ENCODE measurements at regions not wholly inside any gene's neighbourhood (a gene's known extent, or its start where the extent isn't known, plus 50 kb on each side); places are given as distances from the start of the nearest gene placed in this dataset.

DNA sequence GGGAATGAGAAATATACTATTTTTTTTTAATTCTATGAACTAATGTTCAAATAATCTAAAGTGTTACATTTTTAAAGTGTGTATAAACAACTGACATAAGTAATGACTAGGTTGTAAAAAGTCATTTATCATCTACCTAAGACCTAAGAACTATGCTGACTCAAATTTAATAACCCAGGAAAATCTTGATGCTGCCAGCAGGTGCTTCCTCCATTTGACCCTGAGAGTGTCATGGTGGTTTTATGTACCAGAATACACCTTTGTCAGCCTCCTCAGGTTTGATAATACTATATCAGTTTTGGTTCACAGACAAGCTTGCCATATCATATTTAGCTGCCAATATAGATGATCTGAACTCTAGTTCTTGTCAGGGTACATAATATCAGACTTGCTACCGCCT lies 1151.2 kb downstream of the PCDH17 start:
- Mint-ChIP-seq H3K4me3 (no peak overlapping the region), H3K9me3 (peaks cover 14 to 15% of the 10 kb centered on the region in 2 experiments), H3K36me3 (ENCODE audit: insufficient read depth in 1 of 3, low read depth in 3 of 3) (peaks cover 0 to 24% (median 5%) of the 10 kb centered on the region in 3 experiments; a peak in 5 of 7 replicates), H3K27ac (no peak overlapping the region), H3K4me1 (peaks cover 7 to 9% of the 10 kb centered on the region in 2 experiments; a peak in 3 of 4 replicates), H3K27me3 (ENCODE audit: low read depth) (no peaks in the 10 kb centered on the region)
- Histone ChIP-seq H3K4me2 (ENCODE audit: insufficient read depth, insufficient read length, low read length) (no peak overlapping the region), H3T11ph (ENCODE audit: low read length) (no peak overlapping the region), H3K23ac (ENCODE audit: insufficient read length, low read depth, low read length) (no peak overlapping the region), H4K8ac (replicated peaks; ENCODE audit: insufficient read length, low read depth, low read length) (no peak overlapping the region), H2BK15ac (ENCODE audit: low read depth, low read length) (no peak overlapping the region), H2BK120ac (ENCODE audit: low read depth, low read length, poor library complexity, severe bottlenecking) (no peak overlapping the region), H3K79me2 (ENCODE audit: insufficient read depth, low read length) (no peaks in the 10 kb centered on the region), H3K9me3 (ENCODE audit: control insufficient read depth, low read depth, low read length) (no peaks in the 10 kb centered on the region), H4K91ac (ENCODE audit: insufficient read length, low read depth, low read length) (no peak overlapping the region), H3K9ac (ENCODE audit: extremely low read depth, insufficient read length, low read length) (no peak overlapping the region), H3K56ac (ENCODE audit: insufficient read length, low read depth, low read length) (no peak overlapping the region), H2AK5ac (ENCODE audit: insufficient read length, low read length) (no peak overlapping the region), H3K18ac (ENCODE audit: insufficient read length, low read depth, low read length) (no peak overlapping the region), H2BK20ac (ENCODE audit: low read depth, low read length, poor library complexity, severe bottlenecking) (no peak overlapping the region), H2BK5ac (ENCODE audit: insufficient read length, low read length) (no peak overlapping the region), H3K14ac (ENCODE audit: insufficient read depth, low read length) (no peak overlapping the region), H3K27me3 (ENCODE audit: insufficient read depth, low read length) (no peaks in the 10 kb centered on the region), H3K23me2 (ENCODE audit: insufficient read length, low read depth, low read length, poor library complexity, severe bottlenecking) (no peaks in the 10 kb centered on the region), H3K4ac (ENCODE audit: low read depth, low read length) (no peak overlapping the region), H2AFZ (ENCODE audit: low read length) (no peak overlapping the region), H4K5ac (ENCODE audit: insufficient read length, low read depth, low read length) (no peak overlapping the region), H3K27ac (ENCODE audit: insufficient read length, low read depth, low read length) (no peak overlapping the region), H2BK12ac (ENCODE audit: insufficient read length, low read depth, low read length) (no peak overlapping the region), H3K79me1 (ENCODE audit: insufficient read depth, low read depth, low read length, poor library complexity, severe bottlenecking) (no peaks in the 10 kb centered on the region), H4K20me1 (ENCODE audit: control insufficient read depth, insufficient read depth, insufficient read length) (no peaks in the 10 kb centered on the region), H3K4me1 (ENCODE audit: insufficient read depth, low read length) (no peaks in the 10 kb centered on the region)
- no peak for DNase-seq
- TF ChIP-seq, protein P1, sequence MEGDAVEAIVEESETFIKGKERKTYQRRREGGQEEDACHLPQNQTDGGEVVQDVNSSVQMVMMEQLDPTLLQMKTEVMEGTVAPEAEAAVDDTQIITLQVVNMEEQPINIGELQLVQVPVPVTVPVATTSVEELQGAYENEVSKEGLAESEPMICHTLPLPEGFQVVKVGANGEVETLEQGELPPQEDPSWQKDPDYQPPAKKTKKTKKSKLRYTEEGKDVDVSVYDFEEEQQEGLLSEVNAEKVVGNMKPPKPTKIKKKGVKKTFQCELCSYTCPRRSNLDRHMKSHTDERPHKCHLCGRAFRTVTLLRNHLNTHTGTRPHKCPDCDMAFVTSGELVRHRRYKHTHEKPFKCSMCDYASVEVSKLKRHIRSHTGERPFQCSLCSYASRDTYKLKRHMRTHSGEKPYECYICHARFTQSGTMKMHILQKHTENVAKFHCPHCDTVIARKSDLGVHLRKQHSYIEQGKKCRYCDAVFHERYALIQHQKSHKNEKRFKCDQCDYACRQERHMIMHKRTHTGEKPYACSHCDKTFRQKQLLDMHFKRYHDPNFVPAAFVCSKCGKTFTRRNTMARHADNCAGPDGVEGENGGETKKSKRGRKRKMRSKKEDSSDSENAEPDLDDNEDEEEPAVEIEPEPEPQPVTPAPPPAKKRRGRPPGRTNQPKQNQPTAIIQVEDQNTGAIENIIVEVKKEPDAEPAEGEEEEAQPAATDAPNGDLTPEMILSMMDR (conservative IDR thresholded peaks at IDR 0.05), result no peak
- WGBS (ENCODE audit: extremely low coverage, insufficient read length, low lambda C conversion rate), result no CpG with 5 or more reads among the region's 1 CpG
